ENCODE measurements at regions not wholly inside any gene's neighbourhood (a gene's known extent, or its start where the extent isn't known, plus 50 kb on each side); places are given as distances from the start of the nearest gene placed in this dataset.

DNA sequence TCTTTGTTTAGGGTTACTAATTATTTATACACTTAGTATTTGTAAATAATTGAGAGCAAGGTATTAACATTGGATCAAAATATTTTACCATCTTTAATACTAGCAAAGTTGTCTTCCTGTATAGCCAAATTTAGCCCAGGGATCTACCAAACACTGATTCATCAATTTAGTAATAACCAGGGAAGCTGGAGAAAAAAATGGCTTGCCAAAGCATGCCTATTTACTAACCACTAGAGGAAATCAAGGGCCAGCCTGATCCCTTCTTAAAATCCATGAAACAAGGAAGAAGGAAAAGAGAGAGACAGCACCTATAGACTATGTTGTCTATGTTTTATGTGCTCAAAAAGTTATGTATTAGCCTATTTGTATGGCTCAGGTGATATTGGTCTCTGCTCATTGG, 450.3 kb upstream of the GJE1 start:
- no peak for DNase-seq

DNA sequence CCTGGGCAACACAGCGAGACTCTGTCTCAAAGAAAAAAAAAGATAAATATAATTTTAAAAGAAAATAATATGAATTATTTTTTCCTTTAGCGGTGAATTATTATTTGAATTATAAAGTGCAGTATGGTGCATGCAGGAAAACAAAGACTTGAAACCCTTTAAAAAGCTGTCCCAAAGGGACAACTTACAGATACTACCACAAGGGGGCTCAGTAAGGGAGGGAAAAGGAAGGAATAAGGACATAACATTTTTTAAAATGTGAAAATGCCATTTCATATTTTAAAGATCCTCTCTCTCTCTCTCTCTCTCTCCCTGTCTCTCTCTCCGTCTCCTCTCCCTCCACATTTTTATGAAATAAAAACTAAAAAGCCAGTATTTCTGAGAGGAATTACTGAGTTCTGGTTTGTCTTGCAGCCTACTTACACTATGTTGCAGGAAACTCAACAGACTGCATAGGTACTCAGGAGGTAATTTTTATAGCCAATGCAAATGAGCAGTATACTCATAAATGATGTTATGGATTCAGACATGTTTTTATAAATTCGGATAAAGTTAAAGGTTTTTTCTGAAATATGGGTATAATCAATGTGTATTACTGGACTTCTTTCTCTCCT, 455.0 kb upstream of the GJE1 start:
- no peak for DNase-seq

DNA sequence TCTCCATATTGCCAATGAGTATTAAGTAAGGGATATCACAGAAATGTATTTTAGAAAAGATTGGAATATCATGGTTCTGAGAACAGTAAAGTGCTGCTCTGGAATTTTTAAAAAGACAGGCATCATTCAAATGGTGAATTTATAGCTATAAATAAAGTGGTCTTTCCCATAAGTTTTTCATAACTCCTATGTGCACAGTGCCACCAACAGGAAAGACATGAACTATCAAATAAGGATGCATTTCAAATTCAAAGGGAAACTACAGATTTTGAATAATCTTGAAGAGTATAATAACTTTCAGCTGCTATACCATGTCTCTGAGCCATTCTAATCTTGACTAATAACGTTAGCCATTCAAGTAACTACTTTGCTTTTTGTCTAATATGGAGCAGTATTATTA, 456.8 kb upstream of the GJE1 start:
- DNase-seq = no peak

DNA sequence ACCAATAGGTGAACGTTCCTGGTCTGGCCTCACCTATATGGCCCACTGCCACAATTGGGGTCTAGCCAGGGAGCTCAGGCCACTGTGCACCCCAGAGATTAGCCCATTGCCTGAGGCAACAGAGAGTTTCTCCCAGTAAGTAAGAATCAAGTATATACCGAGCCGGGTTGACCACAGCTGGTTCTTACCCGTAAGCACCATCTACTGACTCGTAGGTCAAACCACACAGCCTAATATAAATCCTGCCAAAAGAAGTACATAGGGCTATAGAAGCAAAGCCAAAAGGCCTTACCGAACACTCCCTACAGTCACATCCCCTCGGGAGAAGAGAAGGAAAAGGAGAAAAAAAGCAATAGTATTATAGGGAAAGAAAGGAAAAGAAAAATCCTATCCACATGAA, 463.6 kb upstream of the GJE1 start:
- DNase-seq = no peak

DNA sequence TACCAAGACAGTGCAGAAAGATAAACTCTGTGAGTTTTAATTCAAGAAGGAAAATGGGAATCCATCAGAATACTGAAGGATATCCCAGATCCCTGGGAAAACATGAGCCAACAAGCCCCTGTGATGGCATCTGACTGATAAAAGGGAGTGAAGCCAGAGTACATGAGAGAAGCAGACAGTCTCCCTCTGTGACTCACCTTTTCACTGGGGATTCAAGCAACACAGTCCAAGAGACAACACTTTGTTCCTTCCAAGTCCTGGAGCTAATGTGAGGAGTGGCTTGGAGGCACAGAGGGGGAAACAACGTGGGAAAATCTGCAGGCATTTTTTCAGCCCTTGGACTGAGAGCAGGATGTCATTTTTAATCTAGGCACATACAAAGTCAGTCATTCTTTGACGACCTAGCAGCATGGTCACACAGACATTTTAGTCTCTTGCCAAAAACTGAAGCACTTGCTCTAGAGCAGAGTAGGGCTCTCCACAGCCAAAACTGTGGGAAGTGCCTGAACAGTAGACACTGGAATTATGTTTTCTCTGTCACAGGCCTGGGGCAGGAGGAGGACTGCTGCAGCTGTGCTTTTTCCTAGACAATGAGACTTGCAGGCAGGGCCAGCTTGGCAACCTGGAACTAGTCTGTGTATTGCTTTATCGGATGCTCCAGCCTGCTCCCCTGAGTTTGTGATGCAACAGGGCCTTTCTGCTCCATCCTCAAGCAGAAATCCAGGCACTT, 465.0 kb upstream of the GJE1 start:
- DNase-seq = no peak

DNA sequence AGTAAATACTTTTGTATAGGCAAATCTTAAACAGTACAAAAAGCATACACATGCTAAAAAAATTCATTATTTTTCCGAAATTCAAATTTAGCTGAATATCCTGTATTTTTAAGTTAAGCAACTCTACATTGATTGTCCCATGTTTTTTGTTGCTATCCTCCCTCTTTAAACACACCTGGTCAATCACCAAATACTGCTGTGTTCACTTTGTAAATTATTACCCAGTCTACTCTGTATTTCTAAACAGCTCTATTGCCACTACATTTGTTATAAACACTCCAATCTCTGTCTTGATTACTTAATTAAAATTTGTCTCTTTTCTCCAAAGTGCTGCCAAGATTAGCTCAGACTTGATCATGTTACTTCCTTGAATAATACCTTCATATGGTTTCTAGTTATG, 466.5 kb upstream of the GJE1 start:
- DNase-seq = no peak

DNA sequence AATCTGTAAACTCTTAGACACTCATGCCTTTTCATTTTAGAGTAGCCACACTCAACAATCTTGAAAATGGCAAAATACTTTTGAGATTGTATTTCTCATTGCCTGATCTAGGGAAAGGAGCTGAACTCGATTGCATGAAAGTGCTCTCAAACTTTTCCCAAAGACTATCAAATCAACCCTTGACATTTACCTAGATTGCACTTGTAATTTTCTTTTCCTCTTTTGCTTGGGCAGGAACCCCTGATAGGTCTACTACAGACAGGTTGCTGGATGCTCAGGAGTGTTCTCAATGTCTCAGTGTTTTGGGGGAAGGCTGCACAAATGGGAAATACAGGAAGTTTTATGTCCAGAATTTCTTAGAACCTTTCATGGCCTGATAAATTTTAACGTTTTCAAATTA, 468.0 kb upstream of the GJE1 start:
- no peak for DNase-seq

DNA sequence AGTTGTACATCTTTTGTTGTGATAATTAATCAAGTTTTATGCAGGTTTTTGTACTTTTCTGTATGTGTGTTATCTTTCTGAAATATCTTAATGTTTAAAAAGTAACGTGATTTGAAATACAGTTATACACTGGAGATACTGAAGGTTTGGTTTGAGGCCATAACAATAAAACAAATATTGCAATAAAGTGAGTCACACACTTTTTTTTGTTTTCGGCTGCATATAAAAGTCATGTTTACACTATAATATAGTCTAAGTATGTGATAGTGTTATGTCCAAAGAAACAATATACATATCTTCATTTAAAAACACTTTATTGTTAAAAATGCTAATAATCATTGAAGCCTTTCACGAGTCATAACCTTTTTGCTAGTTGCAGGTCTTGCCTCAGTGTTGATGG, 473.1 kb upstream of the GJE1 start:
- no peak for DNase-seq

DNA sequence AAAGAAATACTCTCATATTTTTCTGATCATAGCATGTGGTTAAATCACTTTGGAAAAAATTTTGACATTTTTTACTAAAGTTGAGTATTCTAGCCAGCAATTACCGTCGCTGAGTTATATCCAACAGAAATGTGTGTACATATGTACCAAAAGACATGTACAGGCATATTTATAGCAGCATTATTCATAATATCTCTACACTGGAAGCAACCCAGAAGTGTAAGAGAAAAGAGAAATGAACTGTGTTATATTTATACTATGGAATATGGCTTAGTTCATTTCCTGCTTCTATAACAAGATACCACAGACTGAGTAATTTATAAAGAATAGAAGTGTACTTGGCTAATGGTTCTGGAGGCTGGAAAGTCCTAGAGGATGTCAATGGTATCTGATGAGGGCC, 474.0 kb upstream of the GJE1 start:
- DNase-seq = no peak

DNA sequence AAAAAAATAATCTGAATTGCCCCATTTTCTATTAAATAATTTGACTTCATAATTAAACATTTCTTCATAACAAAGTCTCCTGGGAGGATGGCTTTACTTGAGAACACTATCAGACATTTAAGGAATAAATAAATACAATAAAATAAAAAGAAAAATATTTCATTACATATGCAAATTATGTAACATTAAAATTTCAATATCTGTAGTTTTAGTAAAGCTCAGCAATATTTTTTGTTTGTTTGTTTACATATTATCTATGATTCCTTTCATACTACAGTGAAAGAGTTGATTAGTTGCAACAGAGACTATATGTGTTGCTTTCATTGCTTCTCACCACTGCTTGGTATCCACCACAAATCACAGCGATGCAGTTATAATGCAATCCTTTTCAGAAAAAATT, 474.9 kb upstream of the GJE1 start:
- no peak for DNase-seq

DNA sequence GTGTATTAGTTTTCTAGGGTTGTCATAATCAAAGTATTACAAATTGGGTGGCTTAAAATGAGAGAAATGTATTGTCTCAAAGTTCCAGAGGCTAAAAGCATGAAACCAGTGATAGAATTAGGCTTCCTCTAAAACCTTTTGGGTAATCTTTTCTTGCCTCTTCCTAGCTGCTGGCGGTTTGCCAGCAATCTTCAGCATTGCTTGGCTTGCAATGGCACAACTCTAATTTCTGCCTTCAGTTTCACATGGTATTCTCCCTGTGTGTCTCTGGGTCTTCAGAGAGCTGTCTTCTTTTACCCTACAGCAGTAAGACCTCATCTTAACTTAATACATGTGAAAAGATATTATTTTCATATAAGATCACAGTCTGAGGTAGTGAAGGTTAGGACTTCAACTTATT, 479.1 kb upstream of the GJE1 start:
- no peak for DNase-seq

DNA sequence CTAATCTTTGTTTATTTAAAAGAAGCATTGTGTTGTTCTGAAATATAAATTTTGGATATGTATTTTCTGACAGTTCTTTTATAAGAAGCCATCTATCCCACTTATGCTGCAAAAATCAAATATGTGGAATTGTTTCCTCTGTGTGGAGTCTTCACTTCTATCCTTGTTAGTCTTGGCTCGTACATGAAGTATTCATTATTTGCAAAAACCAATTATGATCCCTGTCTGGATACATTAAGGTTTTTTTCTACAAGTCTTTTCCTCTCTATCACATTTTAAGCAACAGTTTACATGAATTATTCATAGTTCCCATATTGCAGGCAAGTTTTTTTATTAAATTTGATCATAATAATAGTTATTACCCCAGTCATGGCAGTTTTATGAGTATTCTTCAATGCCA, 490.8 kb upstream of the GJE1 start:
- DNase-seq = no peak

DNA sequence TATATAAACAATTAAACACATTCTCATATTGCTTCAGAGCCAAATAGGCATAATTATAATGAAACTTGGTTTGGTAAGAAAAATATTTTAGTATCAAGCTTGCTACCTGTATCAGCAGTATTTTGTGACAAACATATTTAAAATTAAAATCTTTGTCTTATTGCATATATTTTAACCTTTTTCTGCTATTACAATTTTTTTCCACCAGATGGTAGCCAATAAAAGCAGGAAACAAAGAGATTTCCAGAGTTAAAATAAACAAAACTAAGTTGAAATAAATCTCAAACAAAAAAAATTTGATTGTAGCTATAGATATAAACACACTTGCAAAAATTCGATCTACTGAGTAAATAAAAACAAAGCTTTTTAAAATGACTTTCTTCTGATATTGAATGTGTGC, 491.3 kb upstream of the GJE1 start:
- DNase-seq = no peak

DNA sequence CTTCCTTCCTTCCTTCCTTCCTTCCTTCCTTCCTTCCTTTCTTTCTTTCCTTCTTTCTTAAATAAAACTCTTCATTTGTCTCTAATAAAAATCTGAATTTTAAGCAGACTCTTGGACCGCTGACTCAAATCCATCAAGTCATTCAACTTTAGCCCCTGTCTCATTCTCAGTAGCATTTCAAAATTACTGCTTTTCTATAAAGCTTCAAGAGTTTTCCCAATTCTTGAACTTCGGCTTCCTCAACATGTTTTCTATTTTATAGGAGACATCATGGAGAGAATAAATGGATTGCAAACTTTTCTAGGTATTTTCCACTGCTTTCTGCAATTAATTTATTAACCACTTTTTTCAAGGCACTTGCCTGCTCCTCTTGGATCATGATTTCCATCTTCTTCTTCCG, 497.1 kb upstream of the GJE1 start:
- no peak for DNase-seq

DNA sequence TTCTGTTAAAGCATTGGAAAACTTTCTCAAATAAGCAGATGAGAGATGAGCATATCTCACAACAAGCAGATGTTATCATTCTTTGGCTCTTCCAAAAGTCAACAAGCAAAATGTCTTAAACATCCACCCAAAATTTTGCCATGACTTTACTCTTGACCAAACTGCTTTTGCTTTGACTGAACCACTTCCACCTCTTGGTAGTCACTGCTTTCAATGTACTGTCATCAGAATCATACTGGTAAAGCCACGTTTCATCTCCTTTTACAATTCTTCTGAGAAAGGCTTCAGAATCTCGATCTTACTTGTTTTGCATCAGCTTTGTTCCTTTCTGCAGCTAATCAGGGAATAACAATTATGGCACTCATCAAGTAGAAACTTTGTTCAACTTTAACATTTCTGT, 498.5 kb upstream of the GJE1 start:
- DNase-seq = no peak

DNA sequence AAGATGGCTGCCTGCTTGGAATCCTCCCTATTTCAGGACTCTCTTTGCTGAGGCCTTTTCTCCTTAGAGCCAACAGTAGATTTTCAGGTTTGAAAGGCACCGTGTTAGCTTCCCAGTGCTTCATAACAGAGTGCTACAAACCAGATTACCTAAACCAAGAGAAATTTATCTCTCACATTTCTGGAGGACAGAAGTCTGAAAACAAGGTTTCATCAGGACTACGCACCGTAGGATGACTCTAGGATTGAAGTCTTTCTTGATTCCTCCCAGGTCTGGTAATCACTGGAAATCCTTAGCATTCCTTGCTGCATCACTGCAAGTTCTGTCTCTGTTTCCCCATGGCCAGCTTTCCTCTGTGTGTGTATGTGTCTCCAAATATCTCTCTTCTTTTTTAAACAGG, 508.4 kb upstream of the GJE1 start:
- DNase-seq = no peak

DNA sequence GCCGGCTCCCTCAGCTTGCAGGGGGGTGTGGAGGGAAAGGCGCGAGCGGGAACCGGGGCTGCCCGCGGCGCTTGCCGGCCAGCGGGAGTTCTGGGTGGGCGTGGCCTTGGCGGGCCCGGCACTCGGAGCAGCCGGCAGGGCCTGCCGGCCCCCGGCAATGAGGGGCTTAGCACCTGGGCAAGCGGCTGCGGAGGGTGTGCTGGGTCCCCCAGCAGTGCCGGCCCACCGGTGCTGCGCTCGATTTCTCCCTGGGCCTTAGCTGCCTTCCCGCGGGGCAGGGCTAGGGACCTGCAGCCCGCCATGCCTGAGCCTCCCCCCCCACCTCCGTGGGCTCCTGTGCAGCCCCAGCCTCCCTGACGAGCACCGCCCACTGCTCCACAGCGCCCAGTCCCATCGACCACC, 514.5 kb upstream of the GJE1 start:
- no peak for DNase-seq

DNA sequence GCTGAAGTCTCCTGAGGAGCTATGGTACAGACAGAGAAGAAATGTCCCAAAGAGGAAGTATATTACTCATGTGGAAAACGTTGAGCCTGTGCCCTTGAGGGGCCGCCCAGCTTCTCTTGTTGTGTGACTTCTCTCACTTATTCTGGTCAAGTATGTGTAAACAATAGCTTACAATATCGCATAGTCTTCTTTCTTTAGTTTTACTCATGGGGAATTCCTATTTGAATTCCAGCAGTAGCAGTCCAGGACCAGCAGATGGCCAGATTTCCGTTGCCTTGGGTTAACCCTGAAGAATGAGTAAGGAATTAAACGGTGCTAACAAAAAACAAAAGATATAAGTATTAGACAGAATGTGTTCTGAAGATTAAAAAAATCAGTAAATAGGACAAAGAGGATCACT, 522.0 kb upstream of the GJE1 start:
- DNase-seq = no peak

DNA sequence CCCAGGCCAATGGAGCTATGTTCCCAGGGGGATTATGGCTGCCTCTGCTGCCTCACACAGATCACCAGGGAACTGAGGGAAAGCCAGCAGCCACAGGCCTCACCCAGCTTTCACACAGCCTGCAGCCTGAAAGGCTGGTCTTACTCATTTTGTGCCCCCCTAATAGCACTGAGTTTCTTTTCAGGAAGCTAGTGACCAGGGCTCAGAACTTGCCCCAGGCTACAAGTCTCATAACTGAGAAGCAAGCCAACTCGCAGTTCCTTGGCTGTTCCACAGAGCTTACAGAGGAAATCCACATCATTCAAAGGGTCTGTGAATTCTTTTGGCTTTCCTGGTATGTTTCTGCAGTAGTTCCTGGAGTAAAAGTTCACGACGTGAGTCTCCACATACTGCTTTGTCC, 524.8 kb upstream of the GJE1 start:
- no peak for DNase-seq

DNA sequence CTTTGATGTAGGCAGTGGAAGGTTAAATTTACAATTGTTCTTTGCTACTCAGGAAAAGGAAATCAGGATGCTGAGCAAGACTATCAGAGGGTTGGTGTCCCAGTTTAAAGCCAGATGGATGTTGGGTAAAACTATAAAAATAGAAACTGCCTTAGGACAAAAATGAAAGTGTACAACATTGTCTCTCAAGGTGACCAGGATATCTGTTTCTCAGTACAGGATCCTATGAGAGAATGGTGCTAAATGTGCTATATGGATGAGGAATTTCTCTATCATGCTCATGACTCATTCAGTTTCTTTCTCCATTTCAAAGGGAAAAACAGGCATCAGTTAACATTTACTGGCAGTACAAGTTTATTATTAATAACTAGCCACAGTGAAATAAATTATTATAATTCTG, 534.2 kb upstream of the GJE1 start:
- DNase-seq = no peak

DNA sequence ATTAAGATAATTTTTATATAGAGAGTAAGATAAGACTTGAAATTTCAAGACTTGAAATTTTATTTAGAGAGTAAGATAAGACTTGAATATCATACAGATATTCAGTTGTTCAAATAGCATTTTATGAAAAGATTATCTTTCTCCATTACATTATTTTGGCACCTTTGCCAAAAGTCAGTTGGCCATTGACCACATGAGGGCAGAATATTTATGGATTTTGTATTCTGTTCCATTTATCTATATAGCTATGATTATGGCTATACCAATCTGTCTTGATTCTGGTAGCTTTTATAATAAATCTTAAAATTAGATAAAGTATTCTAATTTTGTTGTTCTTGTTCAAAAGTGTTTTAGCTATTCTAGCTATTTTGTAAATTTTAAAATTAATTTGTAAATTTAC, 537.9 kb upstream of the GJE1 start:
- DNase-seq = no peak

DNA sequence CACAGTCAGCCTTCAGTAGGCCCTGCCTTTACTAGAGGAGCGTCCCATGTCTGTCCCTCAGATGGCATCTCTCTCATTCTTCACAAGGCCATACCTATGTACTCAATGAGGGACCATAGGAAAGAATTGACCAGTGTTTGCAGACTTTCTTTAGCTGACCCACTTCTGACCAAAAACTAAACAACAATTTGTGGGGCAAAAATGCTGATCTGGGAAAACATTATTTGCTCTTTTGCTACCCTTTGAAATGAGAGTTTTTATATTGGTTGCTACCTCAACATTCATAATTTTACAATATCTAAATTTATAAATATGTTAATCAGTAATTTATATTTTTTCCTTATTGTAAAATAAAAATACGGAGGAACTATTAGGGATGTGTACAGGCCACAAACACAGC, 539.4 kb upstream of the GJE1 start:
- DNase-seq = no peak

DNA sequence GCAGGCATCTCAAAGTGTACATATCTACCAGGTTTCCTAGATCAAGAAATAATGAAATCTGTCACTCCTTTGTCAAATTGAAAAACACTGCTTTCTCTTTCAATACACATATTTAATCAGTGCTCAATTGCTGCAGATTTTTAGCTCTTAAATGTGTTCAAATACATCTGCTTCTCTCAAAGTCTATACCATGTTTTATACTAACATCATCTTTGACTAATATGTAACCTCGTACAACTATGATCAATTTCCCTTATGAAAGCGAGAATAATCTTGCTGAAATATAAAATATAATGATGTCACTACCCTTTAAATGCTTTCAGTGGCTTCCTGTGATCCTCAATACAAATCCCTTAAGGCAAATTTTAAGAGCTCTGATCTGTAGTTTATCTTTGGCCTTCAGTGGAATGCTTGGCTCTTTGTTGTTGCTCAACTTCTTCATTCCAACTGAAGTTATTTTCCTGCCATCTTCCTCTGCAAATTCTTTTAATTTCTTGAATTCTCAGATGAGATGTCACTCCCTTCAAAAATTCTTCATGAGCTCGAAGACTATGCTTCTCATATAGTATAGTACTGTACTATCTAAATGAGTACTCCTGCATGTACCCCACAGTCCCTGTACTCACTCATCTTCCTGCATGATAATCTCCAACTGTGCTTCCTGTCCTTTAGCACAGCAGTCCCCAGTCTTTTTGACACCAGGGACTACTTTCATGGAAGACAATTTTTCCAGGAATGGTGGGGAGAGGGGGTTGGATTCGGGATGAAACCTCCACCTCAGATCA, 545.1 kb upstream of the GJE1 start:
- no peak for DNase-seq
